ENCODE measurements at regions not wholly inside any gene's neighbourhood (a gene's known extent, or its start where the extent isn't known, plus 50 kb on each side); places are given as distances from the start of the nearest gene placed in this dataset.

GRCh38 chr10:4004144-4004543, 219.1 kb upstream of the KLF6 start:
- no peak overlapping the region for H2AFZ ChIP-seq (ENCODE audit: control insufficient read depth, low read length)
- H3K27ac ChIP-seq (ENCODE audit: control insufficient read depth, insufficient read depth, low read length) = no peak overlapping the region
- H3K9ac ChIP-seq (ENCODE audit: control insufficient read depth, extremely low read depth, insufficient read depth, low read length) = no peak overlapping the region
- FAIRE-seq (no peak), DNase-seq (ENCODE audit: low read depth, low spot score) (no peak)
- no peaks in the 10 kb centered on the region for H4K20me1 ChIP-seq (ENCODE audit: control insufficient read depth, extremely low read depth, insufficient read depth, low read length)
- no peak overlapping the region for H3K4me3 ChIP-seq (ENCODE audit: control insufficient read depth in 2 of 3, extremely low read depth in 1 of 3, insufficient read depth in 2 of 3, low read depth in 1 of 3, low read length in 3 of 3)
- H3K9me3 ChIP-seq (ENCODE audit: control insufficient read depth, low read depth, low read length) = no peaks in the 10 kb centered on the region
- H3K79me2 ChIP-seq (ENCODE audit: control insufficient read depth, insufficient read depth, low read length) = no peaks in the 10 kb centered on the region
- H3K36me3 ChIP-seq (ENCODE audit: control insufficient read depth in 2 of 2, extremely low read depth in 1 of 2, insufficient read depth in 2 of 2, low read length in 2 of 2) = no peaks in the 10 kb centered on the region
- TF ChIP-seq, protein P1, sequence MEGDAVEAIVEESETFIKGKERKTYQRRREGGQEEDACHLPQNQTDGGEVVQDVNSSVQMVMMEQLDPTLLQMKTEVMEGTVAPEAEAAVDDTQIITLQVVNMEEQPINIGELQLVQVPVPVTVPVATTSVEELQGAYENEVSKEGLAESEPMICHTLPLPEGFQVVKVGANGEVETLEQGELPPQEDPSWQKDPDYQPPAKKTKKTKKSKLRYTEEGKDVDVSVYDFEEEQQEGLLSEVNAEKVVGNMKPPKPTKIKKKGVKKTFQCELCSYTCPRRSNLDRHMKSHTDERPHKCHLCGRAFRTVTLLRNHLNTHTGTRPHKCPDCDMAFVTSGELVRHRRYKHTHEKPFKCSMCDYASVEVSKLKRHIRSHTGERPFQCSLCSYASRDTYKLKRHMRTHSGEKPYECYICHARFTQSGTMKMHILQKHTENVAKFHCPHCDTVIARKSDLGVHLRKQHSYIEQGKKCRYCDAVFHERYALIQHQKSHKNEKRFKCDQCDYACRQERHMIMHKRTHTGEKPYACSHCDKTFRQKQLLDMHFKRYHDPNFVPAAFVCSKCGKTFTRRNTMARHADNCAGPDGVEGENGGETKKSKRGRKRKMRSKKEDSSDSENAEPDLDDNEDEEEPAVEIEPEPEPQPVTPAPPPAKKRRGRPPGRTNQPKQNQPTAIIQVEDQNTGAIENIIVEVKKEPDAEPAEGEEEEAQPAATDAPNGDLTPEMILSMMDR (optimal IDR thresholded peaks at IDR 0.05 in 1 of 3, IDR thresholded peaks at IDR 0.05 in 1 of 3, conservative IDR thresholded peaks at IDR 0.05 in 1 of 3; ENCODE audit: extremely low read depth in 1 of 3, insufficient read depth in 2 of 3, low read length in 3 of 3) = no peak
- TF ChIP-seq EZH2 (IDR thresholded peaks at IDR 0.05; ENCODE audit: low read length) = no peak
- H3K4me1 ChIP-seq (ENCODE audit: control insufficient read depth, extremely low read depth, insufficient read depth, low read length) = no peaks in the 10 kb centered on the region
- H3K4me2 ChIP-seq (ENCODE audit: control insufficient read depth, extremely low read depth, insufficient read depth, low read depth, low read length) = no peak overlapping the region
- no peaks in the 10 kb centered on the region for H3K27me3 ChIP-seq (ENCODE audit: control insufficient read depth, extremely low read depth, insufficient read depth, low read length)
- dilution Hi-C loops (cut with MboI; ENCODE audit: extremely low pct_ligation_motif_present, low sequenced_read_pairs) = no loop called here
- no peaks in the 10 kb centered on the region for H3K9me1 ChIP-seq (ENCODE audit: control insufficient read depth, extremely low read depth, insufficient read depth, low read length)

- Histone ChIP-seq H3K27ac (ENCODE audit: control insufficient read depth, insufficient read depth, low read length) (no peak overlapping the region), H3K4me2 (ENCODE audit: control insufficient read depth, extremely low read depth, insufficient read depth, low read depth, low read length) (no peak overlapping the region), H3K4me3 (ENCODE audit: control insufficient read depth in 2 of 3, extremely low read depth in 1 of 3, insufficient read depth in 2 of 3, low read depth in 1 of 3, low read length in 3 of 3) (no peak overlapping the region), H3K27me3 (ENCODE audit: control insufficient read depth, extremely low read depth, insufficient read depth, low read length) (no peaks in the 10 kb centered on the region), H3K9me1 (ENCODE audit: control insufficient read depth, extremely low read depth, insufficient read depth, low read length) (no peaks in the 10 kb centered on the region), H3K4me1 (ENCODE audit: control insufficient read depth, extremely low read depth, insufficient read depth, low read length) (no peaks in the 10 kb centered on the region), H3K79me2 (ENCODE audit: control insufficient read depth, insufficient read depth, low read length) (no peaks in the 10 kb centered on the region), H4K20me1 (ENCODE audit: control insufficient read depth, extremely low read depth, insufficient read depth, low read length) (no peaks in the 10 kb centered on the region), H3K9me3 (ENCODE audit: control insufficient read depth, low read depth, low read length) (no peaks in the 10 kb centered on the region), H2AFZ (ENCODE audit: control insufficient read depth, low read length) (no peak overlapping the region), H3K36me3 (ENCODE audit: control insufficient read depth in 2 of 2, extremely low read depth in 1 of 2, insufficient read depth in 2 of 2, low read length in 2 of 2) (no peaks in the 10 kb centered on the region), H3K9ac (ENCODE audit: control insufficient read depth, extremely low read depth, insufficient read depth, low read length) (no peak overlapping the region)
- DNase-seq (ENCODE audit: low read depth, low spot score) (no peak), FAIRE-seq (no peak)
- dilution Hi-C loops (cut with MboI; ENCODE audit: extremely low pct_ligation_motif_present, low sequenced_read_pairs) = no loop called here
- TF ChIP-seq EZH2 (IDR thresholded peaks at IDR 0.05; ENCODE audit: low read length) = no peak
- TF ChIP-seq, protein P1 (optimal IDR thresholded peaks at IDR 0.05 in 1 of 3, IDR thresholded peaks at IDR 0.05 in 1 of 3, conservative IDR thresholded peaks at IDR 0.05 in 1 of 3; ENCODE audit: extremely low read depth in 1 of 3, insufficient read depth in 2 of 3, low read length in 3 of 3) = no peak
Measured at GRCh38 chr10:4003348-4003973, 218.5 kb upstream of the KLF6 start.

All from keratinocyte (primary cell).